Fibroblast of lung (primary cell): ENCODE measurements at regions not wholly inside any gene's neighbourhood (a gene's known extent, or its start where the extent isn't known, plus 50 kb on each side); places are given as distances from the start of the nearest gene placed in this dataset.

Source experiments
- DNase-seq, 2 donors: peaks; one replicate each; pipeline versions ENCODE4 v3.0.0 to v3.0.0-alpha.2; 2010; ENCODE audit warnings: low read depth in 2 of 2
- H2AFZ ChIP-seq: 2 replicates; pipeline ENCODE4 v1.5.1; 2012; ENCODE audit warnings: low read length, control low read depth, inconsistent platforms
- H3K27ac ChIP-seq: 2 replicates; pipeline ENCODE4 v1.5.1; 2011; ENCODE audit warnings: low read length, control low read depth; ENCODE audit not compliant: insufficient read depth
- H3K27me3 ChIP-seq: 2 replicates; pipeline ENCODE4 v1.5.1; 2011; ENCODE audit warnings: mild to moderate bottlenecking, low read length; ENCODE audit not compliant: control insufficient read depth, insufficient read depth
- H3K36me3 ChIP-seq: 2 replicates; pipeline ENCODE4 v1.5.1; 2011; ENCODE audit warnings: low read length; ENCODE audit not compliant: control insufficient read depth, insufficient read depth
- H3K4me1 ChIP-seq: 2 replicates; pipeline ENCODE4 v1.5.1; 2011; ENCODE audit warnings: low read length; ENCODE audit not compliant: control insufficient read depth, insufficient read depth; ENCODE audit errors: extremely low read depth
- H3K4me2 ChIP-seq: 2 replicates; pipeline ENCODE4 v1.5.1; 2011; ENCODE audit warnings: low read length, control low read depth; ENCODE audit not compliant: insufficient read depth; ENCODE audit errors: extremely low read depth
- H3K4me3 ChIP-seq, 4 experiments: fragments of 200-600 bp in 1 of 4; sonication (generic) in 1 of 4; replicated peaks in 1 of 4; 2 replicates each; pipeline ENCODE4 v1.5.1; 2011 to 2016; ENCODE audit warnings: low read length in 4 of 4, low read depth in 3 of 4, mild to moderate bottlenecking in 3 of 4, control low read depth in 2 of 4, inconsistent platforms in 1 of 4, mixed read lengths in 1 of 4; ENCODE audit not compliant: insufficient read depth in 1 of 4; ENCODE audit errors: control extremely low read depth in 1 of 4
- H3K79me2 ChIP-seq: 2 replicates; pipeline ENCODE4 v1.5.1; 2012; ENCODE audit warnings: mild to moderate bottlenecking, low read length, inconsistent platforms; ENCODE audit not compliant: control insufficient read depth, insufficient read depth
- H3K9ac ChIP-seq: 2 replicates; pipeline ENCODE4 v1.5.1; 2011; ENCODE audit warnings: mild to moderate bottlenecking, low read length, control low read depth; ENCODE audit not compliant: insufficient read depth
- H3K9me3 ChIP-seq: 2 replicates; pipeline ENCODE4 v1.5.1; 2012; ENCODE audit warnings: low read depth, low read length; ENCODE audit not compliant: control insufficient read depth, insufficient read depth
- H4K20me1 ChIP-seq: 2 replicates; pipeline ENCODE4 v1.5.1; 2011; ENCODE audit warnings: low read length; ENCODE audit not compliant: control insufficient read depth, insufficient read depth; ENCODE audit errors: extremely low read depth
- EZH2 ChIP-seq: IDR thresholded peaks from 2 replicates; pipeline ENCODE4 v1.5.1; 2012; ENCODE audit warnings: low read length, control low read depth, mild to moderate bottlenecking; ENCODE audit errors: missing control alignments
- TF ChIP-seq, protein P1 (sequence below), 2 donors: IDR thresholded peaks in 1 of 2; conservative IDR thresholded peaks in 1 of 2; 1 replicate in 1 of 2; 2 replicates in 1 of 2; pipeline ENCODE4 v1.5.1; 2011 to 2012; ENCODE audit warnings: low read length in 2 of 2, control low read depth in 1 of 2, inconsistent platforms in 1 of 2, low read depth in 1 of 2, mild to moderate bottlenecking in 1 of 2

DNA sequence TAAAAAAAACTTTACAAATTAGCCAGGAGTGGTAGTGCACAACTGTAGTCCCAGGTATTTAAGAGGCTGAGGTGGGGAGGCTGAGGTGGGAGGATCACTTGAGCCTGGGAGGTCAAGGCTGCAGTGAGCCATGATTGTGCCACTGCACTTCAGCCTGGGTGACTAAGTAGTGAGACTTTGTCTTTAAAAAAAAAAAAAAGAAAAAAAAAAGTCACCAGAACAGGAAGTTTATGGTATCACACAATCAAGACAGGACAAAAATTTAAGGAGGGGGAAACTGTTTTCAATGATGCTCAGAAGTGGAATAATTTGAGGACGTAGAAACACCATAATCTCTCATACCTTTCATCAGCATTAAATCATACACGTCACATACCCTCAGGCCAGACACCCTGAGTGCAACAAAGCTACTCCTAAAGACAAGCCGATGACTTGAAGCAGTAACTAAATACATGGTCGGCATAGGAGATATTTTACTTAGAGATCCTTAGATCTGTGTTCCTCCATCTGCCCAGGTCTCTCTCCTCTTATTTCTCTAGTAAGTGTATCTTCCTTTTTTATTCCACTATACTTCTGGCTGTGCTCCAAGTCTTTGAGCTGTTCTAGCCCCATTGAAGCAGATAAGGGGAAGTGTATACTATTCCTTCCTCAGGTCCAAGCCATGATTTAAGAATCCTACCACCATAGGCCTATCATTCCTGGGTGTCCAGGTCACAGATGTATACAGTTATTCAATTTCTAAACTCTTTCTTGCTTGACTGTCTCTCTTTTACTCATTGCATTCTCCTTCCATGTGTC, 91.3 kb upstream of the APC start:
- Histone ChIP-seq H3K79me2 (no peaks in the 10 kb centered on the region), H3K9ac (no peak overlapping the region), H3K4me2 (no peak overlapping the region), H3K27me3 (no peaks in the 10 kb centered on the region), H4K20me1 (no peaks in the 10 kb centered on the region), H2AFZ (no peak overlapping the region), H3K4me3 (no peak overlapping the region), H3K4me1 (no peaks in the 10 kb centered on the region), H3K27ac (no peak overlapping the region), H3K36me3 (no peaks in the 10 kb centered on the region), H3K9me3 (no peaks in the 10 kb centered on the region)
- DNase-seq = no peak
- TF ChIP-seq, protein P1, sequence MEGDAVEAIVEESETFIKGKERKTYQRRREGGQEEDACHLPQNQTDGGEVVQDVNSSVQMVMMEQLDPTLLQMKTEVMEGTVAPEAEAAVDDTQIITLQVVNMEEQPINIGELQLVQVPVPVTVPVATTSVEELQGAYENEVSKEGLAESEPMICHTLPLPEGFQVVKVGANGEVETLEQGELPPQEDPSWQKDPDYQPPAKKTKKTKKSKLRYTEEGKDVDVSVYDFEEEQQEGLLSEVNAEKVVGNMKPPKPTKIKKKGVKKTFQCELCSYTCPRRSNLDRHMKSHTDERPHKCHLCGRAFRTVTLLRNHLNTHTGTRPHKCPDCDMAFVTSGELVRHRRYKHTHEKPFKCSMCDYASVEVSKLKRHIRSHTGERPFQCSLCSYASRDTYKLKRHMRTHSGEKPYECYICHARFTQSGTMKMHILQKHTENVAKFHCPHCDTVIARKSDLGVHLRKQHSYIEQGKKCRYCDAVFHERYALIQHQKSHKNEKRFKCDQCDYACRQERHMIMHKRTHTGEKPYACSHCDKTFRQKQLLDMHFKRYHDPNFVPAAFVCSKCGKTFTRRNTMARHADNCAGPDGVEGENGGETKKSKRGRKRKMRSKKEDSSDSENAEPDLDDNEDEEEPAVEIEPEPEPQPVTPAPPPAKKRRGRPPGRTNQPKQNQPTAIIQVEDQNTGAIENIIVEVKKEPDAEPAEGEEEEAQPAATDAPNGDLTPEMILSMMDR (conservative IDR thresholded peaks at IDR 0.05 in 1 of 2, IDR thresholded peaks at IDR 0.05 in 1 of 2; ENCODE audit: low read depth in 1 of 2, low read length in 2 of 2) = no peak
- no peak for TF ChIP-seq EZH2

DNA sequence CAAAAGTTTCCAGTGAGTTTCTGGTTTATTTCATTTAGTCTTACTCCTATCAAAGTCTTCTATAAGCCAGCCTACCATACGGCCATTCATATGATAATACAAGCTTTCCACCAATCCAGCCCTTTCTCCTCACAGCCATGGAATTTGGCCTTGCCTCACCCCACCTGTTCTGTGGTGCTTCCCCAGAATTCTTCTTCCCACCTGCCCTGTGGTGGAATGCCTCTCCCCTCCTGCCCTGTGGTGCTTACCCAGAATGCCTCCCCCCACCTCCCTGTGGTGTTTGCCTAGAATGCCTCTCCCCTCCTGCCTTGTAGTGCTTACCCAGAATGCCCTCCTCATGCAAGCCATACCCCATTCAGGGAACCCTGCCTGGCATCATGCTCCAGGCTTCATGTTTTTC, 90.3 kb upstream of the APC start:
- no peaks in the 10 kb centered on the region for H4K20me1 ChIP-seq
- no peaks in the 10 kb centered on the region for H3K27me3 ChIP-seq
- no peak overlapping the region for H3K9ac ChIP-seq
- no peaks in the 10 kb centered on the region for H3K79me2 ChIP-seq
- no peak for TF ChIP-seq EZH2
- TF ChIP-seq, protein P1 (conservative IDR thresholded peaks at IDR 0.05 in 1 of 2, IDR thresholded peaks at IDR 0.05 in 1 of 2; ENCODE audit: low read depth in 1 of 2, low read length in 2 of 2) = no peak
- H3K27ac ChIP-seq = no peak overlapping the region
- no peak overlapping the region for H2AFZ ChIP-seq
- no peak overlapping the region for H3K4me2 ChIP-seq
- no peak for DNase-seq
- no peak overlapping the region for H3K4me3 ChIP-seq
- H3K36me3 ChIP-seq = no peaks in the 10 kb centered on the region
- no peaks in the 10 kb centered on the region for H3K9me3 ChIP-seq
- no peaks in the 10 kb centered on the region for H3K4me1 ChIP-seq

DNA sequence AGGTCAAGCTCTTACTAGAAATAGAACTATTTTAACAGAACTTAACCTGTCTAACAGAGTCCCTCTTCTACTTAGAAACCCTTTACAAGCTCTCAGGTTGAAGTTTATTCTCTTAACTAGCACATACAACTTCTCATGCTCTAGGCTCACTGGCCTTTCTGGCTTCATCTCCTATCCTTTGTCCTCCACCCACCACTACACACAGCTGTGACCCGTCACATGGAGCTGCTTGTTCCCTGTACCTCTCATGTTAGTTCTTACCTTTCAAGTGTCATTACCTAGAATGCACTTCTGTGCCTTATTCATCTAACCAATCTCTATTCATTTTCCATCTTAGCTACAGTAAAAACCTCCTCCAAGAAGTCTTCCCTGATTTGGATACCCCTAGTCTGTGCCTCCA, 89.4 kb upstream of the APC start:
- Histone ChIP-seq H3K9me3 (no peaks in the 10 kb centered on the region), H3K4me2 (no peak overlapping the region), H3K4me3 (no peak overlapping the region), H3K79me2 (no peaks in the 10 kb centered on the region), H4K20me1 (no peaks in the 10 kb centered on the region), H3K27ac (no peak overlapping the region), H3K27me3 (no peaks in the 10 kb centered on the region), H2AFZ (no peak overlapping the region), H3K36me3 (no peaks in the 10 kb centered on the region), H3K9ac (no peak overlapping the region), H3K4me1 (no peaks in the 10 kb centered on the region)
- TF ChIP-seq EZH2 = no peak
- TF ChIP-seq, protein P1 (conservative IDR thresholded peaks at IDR 0.05 in 1 of 2, IDR thresholded peaks at IDR 0.05 in 1 of 2; ENCODE audit: low read depth in 1 of 2, low read length in 2 of 2) = no peak
- no peak for DNase-seq
